D721Med (cell line): ENCODE measurements at regions not wholly inside any gene's neighbourhood (a gene's known extent, or its start where the extent isn't known, plus 50 kb on each side); places are given as distances from the start of the nearest gene placed in this dataset.

Experiments used
- DNase-seq: peaks from one replicate; pipeline ENCODE4 v3.0.0; 2011; ENCODE audit warnings: low spot score; ENCODE audit not compliant: insufficient read length
- FAIRE-seq: peaks from 2 replicates; lab custom pipeline; 2011; peaks lifted over from hg19 to GRCh38; lab: Jason Lieb, UNC
- TF ChIP-seq, protein P1 (sequence below): IDR thresholded peaks from 2 replicates; pipeline ENCODE4 v1.5.1; 2012; ENCODE audit warnings: mild to moderate bottlenecking, control low read depth; ENCODE audit not compliant: insufficient read depth; ENCODE audit errors: missing control alignments

DNA sequence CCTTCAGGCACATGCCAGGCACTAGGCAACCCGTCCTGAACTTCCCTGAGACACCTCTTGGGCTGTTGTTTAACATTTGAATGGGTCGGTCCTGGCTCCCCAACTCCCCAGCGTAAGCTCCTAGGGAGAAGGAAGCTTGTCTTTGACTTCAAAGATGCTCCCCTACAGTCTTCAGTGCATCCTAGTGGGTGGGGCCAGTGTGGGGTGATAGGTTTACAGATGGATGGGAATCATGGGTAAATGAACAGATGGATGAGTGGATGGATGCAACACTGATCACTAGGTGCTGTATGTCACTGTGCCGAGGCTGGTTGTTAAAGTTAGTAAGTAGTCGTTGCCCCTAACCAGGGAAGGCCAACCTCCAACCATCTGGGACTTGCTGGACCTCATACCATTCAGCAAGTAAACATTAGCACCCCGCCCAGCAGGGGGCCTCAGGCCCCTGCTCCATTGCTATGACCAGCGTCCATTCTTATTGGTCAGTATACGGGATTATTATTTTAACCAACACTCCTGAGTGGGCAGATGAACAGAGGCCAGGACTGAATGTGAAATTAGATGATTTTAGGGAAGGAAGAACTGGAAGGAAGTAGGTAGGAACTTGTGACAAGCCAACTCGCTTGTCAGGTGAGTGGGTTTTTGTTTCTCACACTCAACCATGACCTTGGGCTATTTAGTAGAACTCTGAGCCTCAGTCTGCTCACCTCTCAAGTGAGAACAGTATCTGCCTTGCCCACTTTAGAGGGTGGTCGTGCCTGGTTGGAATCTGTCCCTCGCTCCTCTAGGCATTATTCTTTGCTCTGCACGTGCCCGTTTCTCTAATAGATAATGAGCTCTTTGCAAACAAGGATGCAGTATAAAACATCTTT, 82.9 kb upstream of the FOXP4 start:
- TF ChIP-seq, protein P1, sequence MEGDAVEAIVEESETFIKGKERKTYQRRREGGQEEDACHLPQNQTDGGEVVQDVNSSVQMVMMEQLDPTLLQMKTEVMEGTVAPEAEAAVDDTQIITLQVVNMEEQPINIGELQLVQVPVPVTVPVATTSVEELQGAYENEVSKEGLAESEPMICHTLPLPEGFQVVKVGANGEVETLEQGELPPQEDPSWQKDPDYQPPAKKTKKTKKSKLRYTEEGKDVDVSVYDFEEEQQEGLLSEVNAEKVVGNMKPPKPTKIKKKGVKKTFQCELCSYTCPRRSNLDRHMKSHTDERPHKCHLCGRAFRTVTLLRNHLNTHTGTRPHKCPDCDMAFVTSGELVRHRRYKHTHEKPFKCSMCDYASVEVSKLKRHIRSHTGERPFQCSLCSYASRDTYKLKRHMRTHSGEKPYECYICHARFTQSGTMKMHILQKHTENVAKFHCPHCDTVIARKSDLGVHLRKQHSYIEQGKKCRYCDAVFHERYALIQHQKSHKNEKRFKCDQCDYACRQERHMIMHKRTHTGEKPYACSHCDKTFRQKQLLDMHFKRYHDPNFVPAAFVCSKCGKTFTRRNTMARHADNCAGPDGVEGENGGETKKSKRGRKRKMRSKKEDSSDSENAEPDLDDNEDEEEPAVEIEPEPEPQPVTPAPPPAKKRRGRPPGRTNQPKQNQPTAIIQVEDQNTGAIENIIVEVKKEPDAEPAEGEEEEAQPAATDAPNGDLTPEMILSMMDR: peak; percentile 31
- FAIRE-seq: no peak
- no peak for DNase-seq

DNA sequence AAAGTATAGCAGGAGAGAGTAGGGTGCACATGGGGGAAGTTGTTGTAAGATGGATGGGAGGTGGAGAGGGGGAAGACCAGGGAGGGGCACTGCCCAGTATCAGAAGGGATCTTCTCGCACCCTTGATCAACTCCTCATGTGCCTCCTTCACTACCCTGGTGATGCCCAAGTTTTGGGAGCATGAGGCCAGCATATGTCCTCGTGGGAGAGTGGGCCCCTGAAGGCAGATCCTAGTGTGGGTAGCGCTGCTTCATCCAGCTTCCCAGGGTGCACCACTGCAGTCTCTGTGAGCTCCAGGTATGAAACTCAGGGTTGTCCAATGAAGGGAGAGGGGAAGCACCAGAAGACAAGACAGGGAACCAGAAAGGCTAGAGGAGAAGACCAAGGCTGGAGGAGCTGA, 82.2 kb upstream of the FOXP4 start:
- FAIRE-seq: no peak
- TF ChIP-seq, protein P1: no peak
- no peak for DNase-seq

DNA sequence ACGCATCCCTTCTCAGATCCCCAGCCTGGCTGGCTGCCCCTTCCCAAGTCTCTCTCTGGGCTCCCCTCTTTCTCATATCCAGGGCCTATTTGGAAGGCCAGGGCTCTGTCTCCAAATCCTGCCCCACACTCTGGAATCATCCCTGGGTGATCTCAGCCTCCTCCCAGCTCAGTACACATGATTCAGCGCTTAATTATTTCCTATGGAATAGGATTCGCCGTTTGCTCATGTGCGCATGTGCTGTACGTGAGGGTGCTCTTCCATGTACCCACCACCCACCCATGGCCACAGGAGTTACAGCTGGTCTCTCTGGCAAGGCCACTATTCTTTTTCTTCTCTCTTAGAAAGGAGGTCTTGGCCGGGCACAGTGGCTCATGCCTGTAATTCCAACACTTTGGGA, 81.7 kb upstream of the FOXP4 start:
- TF ChIP-seq, protein P1: no peak
- no peak for DNase-seq
- FAIRE-seq: no peak

DNA sequence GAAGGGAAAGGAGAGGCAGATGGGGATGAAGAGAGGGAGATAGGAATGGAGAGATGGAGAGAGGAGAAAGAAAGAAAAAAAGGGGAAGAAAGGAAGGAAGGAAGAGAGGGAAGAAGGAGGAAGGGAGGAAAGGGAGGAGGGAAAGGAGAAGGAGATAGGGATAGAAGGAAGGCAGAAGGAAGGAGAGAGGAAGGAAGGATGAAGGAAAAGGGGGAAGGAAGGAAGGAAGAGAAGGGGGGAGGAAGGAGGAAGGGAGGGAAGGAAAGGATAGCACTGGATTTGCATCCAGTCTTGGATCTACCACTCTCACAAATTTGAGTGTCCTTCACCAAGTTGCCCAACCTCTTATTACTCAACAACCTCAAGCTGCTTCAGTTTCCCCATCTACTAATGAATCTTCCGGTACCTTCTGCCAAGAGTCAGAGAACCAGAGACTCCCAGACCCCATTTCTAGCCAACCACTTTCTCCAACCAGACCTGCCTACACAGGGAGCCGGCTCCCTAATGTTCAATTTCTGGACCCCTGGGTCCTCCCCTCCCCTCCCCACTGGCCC, 79.7 kb upstream of the FOXP4 start:
- DNase-seq: no peak
- no peak for FAIRE-seq
- TF ChIP-seq, protein P1: no peak

DNA sequence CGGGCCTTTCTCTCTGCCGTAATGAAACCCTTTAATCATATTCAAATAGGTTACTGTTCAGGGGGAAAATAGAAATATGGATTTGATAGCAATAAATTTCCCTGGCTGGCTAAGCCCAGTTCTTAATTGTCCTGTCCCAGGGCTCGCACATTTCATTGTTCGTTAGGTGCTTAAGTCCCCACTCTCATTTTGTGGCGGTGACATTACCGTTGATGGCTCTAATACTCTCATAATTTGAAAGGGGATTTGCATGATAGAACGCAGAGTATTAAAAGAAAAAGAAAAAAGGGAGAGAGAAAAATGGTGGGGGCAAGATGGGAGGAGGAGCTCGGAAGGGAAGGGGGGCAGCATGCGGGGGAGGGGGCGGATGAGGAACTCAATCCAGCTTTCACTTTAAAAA, 79.1 kb upstream of the FOXP4 start:
- DNase-seq (no peak), FAIRE-seq (no peak)
- TF ChIP-seq, protein P1: no peak

GRCh38 chr6:41467627-41468404, 78.4 kb upstream of the FOXP4 start:
- no peak for FAIRE-seq
- TF ChIP-seq, protein P1: no peak
- no peak for DNase-seq
